HCT116 (cell line): ENCODE measurements at regions not wholly inside any gene's neighbourhood (a gene's known extent, or its start where the extent isn't known, plus 50 kb on each side); places are given as distances from the start of the nearest gene placed in this dataset.

ENCODE experiments used
- ATAC-seq: fragments of 200-7000 bp; cut with Tn5 transposase; 2 replicates; pipeline ENCODE4 v1.9.1; 2020; ENCODE audit warnings: mild to moderate bottlenecking, moderate library complexity
- BruUV-seq: library from RNA; stranded (reverse); fragments of 400-500 nt; replicated peaks from 2 replicates; lab custom pipeline; 2021; lab: Mats Ljungman, UMichigan
- CTCF ChIA-PET: fragments of 300-600 bp; sonication (Branson Sonifier 250); formaldehyde crosslinking; loops from one replicate; lab custom pipeline; 2021; ENCODE audit warnings: antibody characterized with exemption; lab: Charles Lee
- POLR2A ChIA-PET: fragments of 300-600, 350-600 bp; sonication (Branson Sonifier 250); formaldehyde crosslinking; loops from one replicate; lab custom pipeline; 2021; ENCODE audit warnings: antibody characterized with exemption; lab: Charles Lee
- RAD21 ChIA-PET, 2 experiments: fragments of 300-600 bp; sonication (Branson Sonifier 250); formaldehyde crosslinking; loops; one replicate each; lab custom pipeline; 2023; ENCODE audit warnings: low total read pairs in 2 of 2; ENCODE audit not compliant: uncharacterized antibody in 2 of 2, unreplicated experiment in 2 of 2, low non-redundant PET in 1 of 2; lab: Charles Lee
- DNase-seq: peaks from one replicate; pipeline ENCODE4 v3.0.0-alpha.2; 2010; ENCODE audit warnings: low read depth, low spot score
- H2AFZ ChIP-seq: fragments of 200-600 bp; shearing (Covaris generic), sonication (generic); 2 replicates; pipeline ENCODE4 v1.6.1; 2017; ENCODE audit warnings: low read depth, mixed run types, mixed read lengths, antibody characterized with exemption, low read length; ENCODE audit not compliant: poor library complexity, severe bottlenecking
- H3K27ac ChIP-seq: 2 replicates; pipeline ENCODE4 v1.5.1; 2012; ENCODE audit warnings: low read depth, low read length
- H3K27me3 ChIP-seq: fragments of 200-600 bp; sonication (generic); 2 replicates; pipeline ENCODE4 v1.6.1; 2016; ENCODE audit warnings: mixed run types, low read length, mixed read lengths; ENCODE audit not compliant: insufficient read depth
- H3K36me3 ChIP-seq, 2 experiments: fragments of 200-500 bp in 1 of 2; fragments of 200-600 bp in 1 of 2; sonication (Bioruptor generic) in 1 of 2; sonication (generic) in 1 of 2; 2 replicates each; pipeline versions ENCODE4 v1.5.1 to v1.6.1; 2014 to 2016; ENCODE audit warnings: low read length in 2 of 2, inconsistent platforms in 1 of 2, mixed read lengths in 1 of 2, mixed run types in 1 of 2; ENCODE audit not compliant: insufficient read depth in 2 of 2, control insufficient read depth in 1 of 2
- H3K4me1 ChIP-seq, 2 experiments: fragments of 200-600 bp in 1 of 2; sonication (generic) in 1 of 2; 2 replicates each; pipeline versions ENCODE4 v1.5.1 to v1.6.1; 2012 to 2017; ENCODE audit warnings: low read length in 2 of 2, inconsistent platforms in 1 of 2, mild to moderate bottlenecking in 1 of 2, mixed read lengths in 1 of 2, mixed run types in 1 of 2, moderate library complexity in 1 of 2; ENCODE audit not compliant: insufficient read depth in 2 of 2, control insufficient read depth in 1 of 2
- H3K4me2 ChIP-seq: fragments of 200-600 bp; sonication (generic); 2 replicates; pipeline ENCODE4 v1.6.1; 2017; ENCODE audit warnings: mixed run types, low read length, mixed read lengths
- H3K4me3 ChIP-seq, 2 experiments: fragments of 200-600 bp in 1 of 2; sonication (generic) in 1 of 2; replicated peaks in 1 of 2; 2 replicates each; pipeline ENCODE4 v1.5.1; 2011 to 2016; ENCODE audit warnings: low read length in 2 of 2, control low read depth in 1 of 2, low read depth in 1 of 2, mild to moderate bottlenecking in 1 of 2, mixed read lengths in 1 of 2, mixed run types in 1 of 2
- H3K79me2 ChIP-seq: fragments of 200-600 bp; sonication (generic); 2 replicates; pipeline ENCODE4 v1.6.1; 2017; ENCODE audit warnings: mild to moderate bottlenecking, mixed run types, low read length, moderate library complexity, mixed read lengths; ENCODE audit not compliant: insufficient read depth
- H3K9ac ChIP-seq: fragments of 200-600 bp; sonication (generic); 2 replicates; pipeline ENCODE4 v1.6.1; 2016; ENCODE audit warnings: low read length, mixed read lengths
- H3K9me2 ChIP-seq: fragments of 200-600 bp; sonication (generic), shearing (Covaris generic); 2 replicates; pipeline ENCODE4 v1.6.1; 2017; ENCODE audit warnings: mixed run types, mild to moderate bottlenecking, moderate library complexity; ENCODE audit not compliant: insufficient read depth
- H3K9me3 ChIP-seq, 2 experiments: fragments of 200-500 bp in 1 of 2; fragments of 200-600 bp in 1 of 2; sonication (Bioruptor generic) in 1 of 2; sonication (generic) in 1 of 2; 2 replicates each; pipeline ENCODE4 v1.6.1; 2014 to 2017; ENCODE audit warnings: low read length in 2 of 2, mixed read lengths in 2 of 2, inconsistent platforms in 1 of 2, low read depth in 1 of 2, mild to moderate bottlenecking in 1 of 2, mixed run types in 1 of 2, moderate library complexity in 1 of 2; ENCODE audit not compliant: control insufficient read depth in 1 of 2, insufficient read depth in 1 of 2
- H4K20me1 ChIP-seq: fragments of 200-600 bp; sonication (generic), shearing (Covaris generic); 2 replicates; pipeline ENCODE4 v1.6.1; 2017; ENCODE audit warnings: mixed run types, mild to moderate bottlenecking, moderate library complexity; ENCODE audit not compliant: insufficient read depth
- ATF3 ChIP-seq: IDR thresholded peaks from 2 replicates; pipeline ENCODE4 v1.6.1; 2012
- ELF1 ChIP-seq: IDR thresholded peaks from 2 replicates; pipeline ENCODE4 v1.6.1; 2012; ENCODE audit warnings: low read depth, borderline replicate concordance
- EZH2 ChIP-seq: fragments of 200-600 bp; sonication (generic); IDR thresholded peaks from 2 replicates; pipeline ENCODE4 v1.6.1; 2017; ENCODE audit warnings: antibody characterized with exemption, mixed run types
- EZH2phosphoT487 ChIP-seq: fragments of 200-600 bp; IDR thresholded peaks from 2 replicates; pipeline ENCODE4 v1.6.1; 2018; ENCODE audit warnings: antibody characterized with exemption, borderline replicate concordance
- REST ChIP-seq: IDR thresholded peaks from 2 replicates; pipeline ENCODE4 v1.6.1; 2012; ENCODE audit warnings: low read depth
- TCF7L2 ChIP-seq: IDR thresholded peaks from 2 replicates; pipeline ENCODE4 v1.7.0; 2011; ENCODE audit warnings: borderline replicate concordance, inconsistent platforms; ENCODE audit not compliant: insufficient read depth, insufficient read length; ENCODE audit errors: extremely low read depth
- ZBTB33 ChIP-seq: IDR thresholded peaks from 2 replicates; pipeline ENCODE4 v1.6.1; 2011; ENCODE audit warnings: mild to moderate bottlenecking, low read length, moderate library complexity; ENCODE audit not compliant: insufficient replicate concordance; ENCODE audit errors: extremely low read depth
- intact Hi-C: fragments of 100-400 bp; cut with micrococcal nuclease; formaldehyde crosslinking; loops from 2 replicates; pipeline ENCODE4 v1.10.0; 2022

- no peak overlapping the region for H3K4me2 ChIP-seq
- H2AFZ ChIP-seq, result no peak overlapping the region
- H3K27me3 ChIP-seq, result no peaks in the 10 kb centered on the region
- ATAC-seq (no peak), DNase-seq (no peak)
- H4K20me1 ChIP-seq, result no peaks in the 10 kb centered on the region
- CTCF ChIA-PET, result no interaction called here
- no peak overlapping the region for H3K27ac ChIP-seq
- H3K4me1 ChIP-seq, result no peaks in the 10 kb centered on the region
- no peaks in the 10 kb centered on the region for H3K36me3 ChIP-seq
- no TSS peak for BruUV-seq
- no peaks in the 10 kb centered on the region for H3K9me2 ChIP-seq
- no peak overlapping the region for H3K4me3 ChIP-seq
- no peaks in the 10 kb centered on the region for H3K9me3 ChIP-seq
- POLR2A ChIA-PET, result no interaction called here
- no peak overlapping the region for H3K9ac ChIP-seq
- TF ChIP-seq TCF7L2 (no peak), EZH2 (no peak), ATF3 (no peak)
- TF ChIP-seq, all 23 proteins: peak for 0
- no peaks in the 10 kb centered on the region for H3K79me2 ChIP-seq
- intact Hi-C loops, result no loop called here
- RAD21 ChIA-PET, result no interaction called here
Measured at GRCh38 chrX:149248073-149248625, 257.0 kb downstream of the IDS start.

- DNase-seq (no peak), ATAC-seq (no peak)
- Histone ChIP-seq H3K9ac (no peak overlapping the region), H3K27ac (no peak overlapping the region), H3K79me2 (no peaks in the 10 kb centered on the region), H3K4me3 (no peak overlapping the region), H3K4me2 (no peak overlapping the region), H3K9me3 (no peaks in the 10 kb centered on the region), H3K9me2 (no peaks in the 10 kb centered on the region), H3K36me3 (no peaks in the 10 kb centered on the region), H2AFZ (no peak overlapping the region), H3K4me1 (no peaks in the 10 kb centered on the region), H3K27me3 (no peaks in the 10 kb centered on the region), H4K20me1 (no peaks in the 10 kb centered on the region)
- TF ChIP-seq ZBTB33, result no peak
- TF ChIP-seq ELF1, result no peak
- no peak for TF ChIP-seq ATF3
- TF ChIP-seq REST, result no peak
- TF ChIP-seq EZH2phosphoT487, result no peak
- ChIA-PET RAD21 (no interaction called here), POLR2A (no interaction called here), CTCF (no interaction called here)
- intact Hi-C loops, result no loop called here
- BruUV-seq, result no TSS peak
Measured at GRCh38 chrX:149230689-149231088, 274.4 kb downstream of the IDS start.
